HG03460 (cell line): ENCODE measurements at regions not wholly inside any gene's neighbourhood (a gene's known extent, or its start where the extent isn't known, plus 50 kb on each side); places are given as distances from the start of the nearest gene placed in this dataset.

Experiments used
- ATAC-seq: cut with Tn5 transposase; IDR thresholded peaks from one replicate; pipeline ENCODE4 v1.9.1; 2021; ENCODE audit not compliant: unreplicated experiment

DNA sequence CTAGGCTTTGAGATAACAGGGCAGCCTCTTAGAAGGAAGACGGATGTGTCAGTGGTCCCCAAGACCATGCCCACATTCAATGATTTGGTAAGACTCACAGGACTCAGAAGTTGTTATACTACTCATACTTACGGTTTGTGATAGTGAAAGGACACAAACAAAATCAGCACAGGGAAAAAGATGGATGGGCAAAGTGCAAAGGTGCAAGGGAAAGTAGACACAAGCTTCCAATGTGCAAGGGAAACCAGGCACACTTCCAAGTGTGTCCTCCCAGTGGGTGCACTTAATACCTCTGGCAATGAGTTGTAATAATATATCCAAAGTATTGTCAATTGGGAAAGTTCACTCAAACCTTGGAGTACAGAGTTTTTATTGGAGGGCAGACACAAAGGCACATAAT lies 53.8 kb upstream of the VCX start:
- ATAC-seq, result no peak

DNA sequence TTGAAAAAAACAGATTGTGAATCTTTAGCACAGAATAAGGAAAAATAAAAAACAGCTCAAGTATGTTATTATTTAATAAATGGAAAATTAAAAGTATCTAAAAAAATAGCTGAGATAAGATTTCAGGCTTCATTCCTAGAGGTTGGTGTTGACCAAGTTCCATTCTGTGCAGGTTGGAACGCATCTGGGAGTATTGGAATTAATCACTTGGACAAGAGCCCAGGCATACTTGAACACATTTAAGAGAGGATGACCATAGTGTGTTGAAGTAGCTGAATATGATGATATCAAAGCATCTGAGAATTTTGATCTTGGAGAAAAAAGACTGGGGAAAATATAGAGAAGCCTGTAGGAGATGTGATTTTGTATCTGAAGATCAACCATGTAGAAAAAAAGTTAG lies 54.6 kb upstream of the VCX start:
- no peak for ATAC-seq

DNA sequence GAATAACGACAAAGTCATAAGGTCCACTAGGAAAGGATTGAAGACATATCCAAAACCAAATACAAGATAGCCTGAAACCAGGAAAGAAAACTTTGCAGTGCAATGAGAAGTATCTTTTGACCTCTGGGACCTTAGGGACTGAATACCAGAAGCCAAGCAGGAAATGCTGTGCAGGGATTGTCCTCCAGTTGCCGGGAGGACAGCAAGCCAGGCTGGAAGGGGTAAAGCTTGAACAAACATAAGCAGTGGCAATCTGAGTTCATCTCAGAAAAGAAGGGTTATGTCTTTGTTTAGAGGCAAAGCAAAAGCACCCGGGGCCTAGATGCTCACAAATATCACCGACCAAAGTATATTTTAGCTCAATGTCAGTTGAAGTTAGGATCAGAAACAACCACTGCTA lies 55.3 kb upstream of the VCX start:
- no peak for ATAC-seq

DNA sequence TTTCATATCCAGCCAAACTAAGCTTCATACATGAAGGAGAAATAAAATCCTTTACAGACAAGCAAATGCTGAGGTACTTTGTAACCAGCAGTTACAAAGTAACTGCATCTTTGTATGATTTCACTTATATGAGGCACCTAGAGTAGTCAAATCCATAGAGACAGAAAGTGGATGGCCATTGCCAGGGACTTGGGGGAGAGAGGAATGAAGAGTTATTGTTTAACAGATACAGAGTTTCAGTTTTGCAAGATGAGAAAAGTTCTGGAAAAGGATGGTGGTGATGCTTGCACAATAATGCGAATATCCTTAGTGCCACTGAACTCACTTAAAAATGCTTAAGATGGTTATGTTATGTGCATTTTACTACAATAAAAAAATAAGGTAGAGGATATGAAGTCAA lies 58.4 kb upstream of the VCX start:
- ATAC-seq, result no peak

DNA sequence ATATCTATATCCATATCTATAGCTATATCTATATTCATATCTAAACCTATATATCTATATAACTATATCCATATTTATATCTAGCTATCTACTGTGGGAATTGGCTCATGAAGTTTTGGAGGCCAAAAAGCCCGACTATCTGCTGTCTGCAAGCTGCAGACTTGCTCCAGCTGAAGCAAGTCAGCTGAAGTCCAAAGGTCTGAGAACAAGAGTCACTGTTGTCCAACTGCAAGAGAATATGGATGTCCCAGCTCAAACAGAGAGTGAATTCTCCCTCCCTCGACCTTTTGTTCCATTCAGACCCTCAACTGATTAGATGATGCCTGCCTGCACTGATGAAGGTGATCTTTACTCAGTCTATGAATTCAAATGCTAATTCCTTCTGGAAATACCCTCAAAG lies 63.3 kb upstream of the VCX start:
- ATAC-seq, result no peak

DNA sequence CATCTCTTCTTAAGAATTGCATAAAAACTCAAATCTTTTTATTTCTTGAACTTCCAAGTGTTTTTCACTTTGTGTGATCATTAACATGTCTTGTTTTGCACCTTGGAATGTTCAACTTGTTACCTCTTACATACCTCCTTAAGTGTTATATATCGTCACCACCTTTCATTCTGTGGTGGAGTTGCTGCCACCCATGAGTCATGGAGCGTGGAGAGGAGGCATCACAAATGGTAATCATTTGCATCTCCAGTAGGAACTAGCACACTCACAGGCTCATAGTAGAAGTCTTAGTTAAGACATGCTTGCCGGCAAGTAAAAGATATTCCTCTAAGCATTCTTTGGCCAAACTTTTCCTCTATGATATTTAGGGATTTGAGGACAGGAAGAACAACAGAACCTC lies 67.0 kb upstream of the VCX start:
- ATAC-seq, result no peak

DNA sequence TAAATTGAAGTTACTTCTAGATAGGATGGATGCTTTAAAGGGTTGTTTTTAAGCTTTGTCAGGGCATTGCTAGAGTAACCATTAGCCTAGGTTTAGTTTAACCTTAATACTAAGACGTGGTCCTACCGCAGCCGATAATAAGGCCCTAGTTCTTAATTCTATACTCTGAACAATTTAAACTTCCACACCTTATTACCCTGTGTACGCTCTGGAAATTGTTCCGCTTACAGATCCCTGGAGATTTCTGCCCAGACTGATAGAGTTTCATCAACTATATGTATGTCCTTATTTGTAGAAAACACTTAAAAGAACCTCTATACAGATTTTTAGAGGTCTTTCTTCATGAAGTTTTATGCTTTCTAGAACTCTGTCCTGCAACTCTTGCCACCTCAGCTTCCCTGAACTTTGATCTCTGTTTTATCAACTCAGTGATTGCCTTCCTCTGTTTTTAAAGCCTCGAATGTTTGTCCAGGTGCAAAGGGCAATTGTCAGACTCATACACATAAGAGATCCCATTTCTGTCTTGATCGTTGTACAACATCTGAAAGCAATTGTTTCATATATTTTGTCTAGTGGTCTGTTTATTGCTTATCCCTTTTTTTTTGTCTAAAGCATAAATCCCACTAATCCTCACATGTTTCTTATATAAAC lies 71.1 kb upstream of the VCX start:
- ATAC-seq, result no peak

DNA sequence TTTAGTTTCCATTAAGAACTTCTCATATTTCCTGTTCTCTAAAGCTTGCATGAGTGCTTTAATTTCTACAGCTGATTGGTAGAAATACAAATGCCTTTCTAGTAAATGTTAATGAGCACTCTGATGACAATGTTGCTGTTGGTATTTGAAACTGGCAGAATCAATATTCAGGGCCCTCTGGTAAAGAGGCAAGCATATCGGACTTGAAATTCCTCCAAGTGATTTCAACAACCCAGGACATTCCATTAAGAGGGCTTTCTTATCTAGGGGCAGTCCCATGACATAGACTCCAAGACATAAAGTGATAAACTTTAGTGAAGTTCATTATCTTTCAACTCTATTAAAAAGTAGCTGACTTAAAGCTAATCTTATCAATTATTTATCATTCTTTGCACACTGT lies 83.1 kb upstream of the VCX start:
- ATAC-seq, result no peak

DNA sequence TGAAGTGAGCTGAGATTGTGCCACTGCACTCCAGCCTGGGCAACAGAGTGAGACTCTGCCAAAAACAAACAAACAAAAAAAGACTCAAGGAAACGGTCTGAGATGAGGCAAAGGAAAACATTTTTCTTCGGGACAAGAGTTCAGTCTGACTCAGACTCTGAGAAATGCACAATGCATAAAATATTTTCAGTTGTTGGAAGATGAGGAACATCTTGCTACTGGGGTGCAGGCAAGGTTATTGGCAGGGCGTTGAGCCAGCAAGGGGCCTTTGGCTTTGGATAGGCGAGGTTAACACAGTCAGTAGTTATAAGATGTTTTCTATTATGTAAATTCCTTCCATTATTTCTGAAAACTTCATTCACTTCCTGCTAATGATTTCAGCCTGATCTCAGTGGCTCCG lies 96.1 kb upstream of the VCX start:
- ATAC-seq, result no peak

DNA sequence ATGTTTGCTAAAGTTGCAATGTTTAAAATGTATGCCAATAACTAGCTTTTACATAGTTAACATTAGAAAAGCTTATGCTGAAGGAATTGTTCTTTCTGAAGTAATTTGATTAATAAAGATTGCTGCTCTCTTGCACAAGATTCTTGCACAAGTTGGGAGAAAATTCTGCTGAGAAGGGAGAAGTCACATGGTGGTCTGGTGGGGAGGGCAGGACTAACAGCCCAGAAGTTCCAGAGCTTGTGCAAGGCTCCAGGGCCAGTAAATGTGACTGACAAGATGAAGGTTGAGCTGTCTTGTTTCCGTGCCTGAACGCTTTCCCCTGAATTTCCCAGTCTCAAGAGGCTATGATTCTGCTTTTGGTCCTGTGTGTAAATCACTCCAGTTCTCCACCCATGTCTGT lies 112.9 kb upstream of the VCX start:
- no peak for ATAC-seq

DNA sequence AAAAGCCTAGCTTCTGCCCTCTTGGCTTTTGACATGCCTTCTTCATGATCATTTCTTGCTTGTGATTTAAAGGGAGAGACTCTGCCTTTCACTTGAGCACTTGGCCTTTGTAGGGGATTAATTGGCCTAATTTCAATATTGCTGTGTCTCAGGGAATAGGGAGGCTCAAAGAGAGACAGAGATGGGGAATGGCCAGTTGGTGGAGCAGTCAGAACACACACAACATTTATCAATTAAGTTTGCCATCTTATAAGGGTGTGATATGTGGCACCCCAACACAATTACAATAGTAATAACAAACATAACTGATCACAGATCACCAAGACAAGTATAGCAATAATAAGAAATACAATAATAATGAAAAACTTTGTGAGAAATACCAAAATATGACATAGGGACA lies 122.5 kb upstream of the VCX start:
- ATAC-seq, result no peak

DNA sequence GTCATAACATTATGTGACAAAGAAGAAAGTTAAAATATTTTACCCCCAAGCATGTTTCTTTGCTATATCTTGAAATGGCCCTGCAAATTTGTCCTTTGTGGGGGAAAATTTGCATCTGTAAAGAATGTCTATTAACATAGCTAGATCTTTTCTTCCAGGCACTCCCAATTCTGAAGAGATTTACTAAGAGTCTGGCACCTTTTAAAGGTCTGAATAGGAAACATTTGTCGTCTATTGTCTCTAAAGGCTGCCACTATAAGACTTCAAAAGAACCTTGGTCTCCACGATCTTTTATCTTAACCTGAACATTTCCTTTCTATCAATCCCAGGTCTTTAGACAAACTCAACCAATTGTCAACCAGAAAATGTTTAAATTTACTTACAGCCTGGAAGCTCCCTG lies 128.6 kb upstream of the VCX start:
- ATAC-seq, result no peak

DNA sequence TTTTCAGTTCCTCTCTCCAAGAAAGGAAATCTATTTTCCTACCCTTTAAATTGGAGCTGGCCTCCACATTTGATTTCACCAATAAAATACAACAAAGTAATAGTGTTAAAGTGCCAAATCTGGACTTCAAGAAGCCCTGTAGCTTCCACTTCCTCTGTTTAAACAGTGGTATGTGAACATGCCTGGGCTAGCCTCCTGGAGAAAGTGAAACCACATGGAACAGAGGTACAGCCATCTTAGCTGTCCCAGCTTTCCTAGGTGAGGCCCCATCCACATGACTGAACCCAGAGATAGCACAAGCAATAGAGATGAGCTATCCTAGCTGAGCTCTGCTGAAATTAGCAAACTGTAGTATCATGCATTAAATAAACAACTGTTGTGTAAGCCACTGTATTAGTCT lies 131.8 kb upstream of the VCX start:
- ATAC-seq, result no peak

DNA sequence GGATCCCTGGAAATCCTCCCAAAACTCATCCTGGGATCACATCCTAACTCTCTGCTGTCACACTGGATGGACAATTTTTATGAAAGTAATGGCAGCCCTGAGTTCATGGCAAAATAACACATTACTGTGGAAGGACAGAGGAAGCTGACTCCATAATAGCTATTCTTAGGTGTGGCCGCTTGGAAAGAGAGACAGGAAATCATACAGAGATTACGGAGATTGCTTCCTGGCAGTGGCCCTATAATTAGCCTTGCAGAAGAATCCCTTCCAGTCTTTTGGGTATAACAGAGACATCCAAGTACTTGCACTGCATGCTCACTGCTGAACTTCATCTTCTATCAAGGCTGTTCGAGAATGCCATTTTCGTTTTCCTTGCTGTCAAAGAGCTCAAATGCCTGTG lies 133.1 kb upstream of the VCX start:
- no peak for ATAC-seq

DNA sequence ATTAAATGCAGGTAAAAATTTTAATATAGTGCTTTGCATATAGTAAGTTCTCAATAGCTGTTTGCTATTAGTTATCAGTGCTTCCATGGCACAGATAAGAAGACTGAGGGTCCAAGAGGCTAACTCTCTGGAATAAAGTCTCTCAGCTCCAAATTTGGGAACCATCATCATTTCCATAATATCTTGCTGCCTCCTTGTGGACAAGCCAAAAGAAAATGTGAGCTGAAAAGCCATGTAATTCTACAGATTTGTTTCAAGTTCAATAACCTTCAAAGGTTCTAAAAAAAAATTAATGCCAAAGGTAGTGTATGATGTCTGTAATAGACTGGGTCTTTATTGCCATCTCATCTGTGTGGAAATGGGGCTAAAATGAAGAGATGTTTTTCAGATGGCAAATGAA lies 136.9 kb upstream of the VCX start:
- no peak for ATAC-seq

DNA sequence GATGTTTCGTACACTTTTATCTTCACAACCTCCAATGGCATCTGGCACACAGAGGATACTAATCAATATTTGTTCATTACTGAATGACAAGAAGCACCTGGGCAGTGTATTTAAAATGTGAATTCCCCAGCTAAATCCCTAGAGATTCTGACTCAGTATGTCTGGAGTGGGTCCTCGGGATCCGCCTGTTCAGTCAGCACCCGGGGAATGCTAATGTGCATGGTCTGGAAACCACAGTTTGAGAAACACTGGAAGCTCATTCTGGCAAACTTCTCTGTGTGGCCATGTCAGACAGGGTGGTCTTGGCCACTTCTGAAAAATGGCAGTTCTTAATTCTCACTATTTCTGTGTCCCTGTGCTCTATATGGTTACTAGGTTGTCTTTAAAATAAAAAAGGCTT lies 138.8 kb upstream of the VCX start:
- no peak for ATAC-seq

DNA sequence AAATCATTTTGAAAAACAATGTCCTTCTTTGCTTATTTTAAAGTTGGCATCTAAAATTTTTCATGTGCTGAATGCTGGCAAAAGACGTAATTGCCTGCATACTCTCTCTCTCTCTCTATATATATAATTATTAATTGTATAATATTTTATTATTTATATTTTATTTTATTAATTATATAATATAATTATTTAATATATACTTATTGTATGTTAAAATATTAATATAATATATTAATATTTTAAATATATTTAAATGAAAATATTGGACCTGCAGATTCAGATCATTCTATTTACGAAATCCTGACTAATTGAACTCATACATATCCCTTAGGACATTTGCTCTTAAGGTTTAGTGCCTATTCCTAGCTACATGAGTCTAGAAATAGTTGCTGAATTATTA lies 144.7 kb upstream of the VCX start:
- no peak for ATAC-seq

DNA sequence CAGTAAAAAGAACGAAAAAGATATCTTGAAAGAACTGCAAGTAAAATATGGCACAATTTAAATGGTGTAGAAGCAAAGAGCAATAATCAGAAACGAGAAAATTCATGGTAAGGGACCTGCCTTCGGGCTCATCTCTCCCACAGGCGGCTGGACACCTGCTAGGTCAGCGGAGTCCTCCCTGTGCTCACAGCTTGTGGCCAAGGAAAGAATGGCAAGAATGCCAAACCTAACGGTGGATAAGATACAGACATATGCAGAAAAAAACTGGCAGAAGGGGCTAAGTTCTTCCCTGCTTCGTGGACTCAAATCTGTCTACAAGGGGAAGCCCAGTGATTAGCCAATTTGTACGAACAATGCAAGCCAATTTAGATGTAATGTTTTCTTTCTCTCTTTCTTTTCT lies 152.1 kb upstream of the VCX start:
- ATAC-seq, result no peak

DNA sequence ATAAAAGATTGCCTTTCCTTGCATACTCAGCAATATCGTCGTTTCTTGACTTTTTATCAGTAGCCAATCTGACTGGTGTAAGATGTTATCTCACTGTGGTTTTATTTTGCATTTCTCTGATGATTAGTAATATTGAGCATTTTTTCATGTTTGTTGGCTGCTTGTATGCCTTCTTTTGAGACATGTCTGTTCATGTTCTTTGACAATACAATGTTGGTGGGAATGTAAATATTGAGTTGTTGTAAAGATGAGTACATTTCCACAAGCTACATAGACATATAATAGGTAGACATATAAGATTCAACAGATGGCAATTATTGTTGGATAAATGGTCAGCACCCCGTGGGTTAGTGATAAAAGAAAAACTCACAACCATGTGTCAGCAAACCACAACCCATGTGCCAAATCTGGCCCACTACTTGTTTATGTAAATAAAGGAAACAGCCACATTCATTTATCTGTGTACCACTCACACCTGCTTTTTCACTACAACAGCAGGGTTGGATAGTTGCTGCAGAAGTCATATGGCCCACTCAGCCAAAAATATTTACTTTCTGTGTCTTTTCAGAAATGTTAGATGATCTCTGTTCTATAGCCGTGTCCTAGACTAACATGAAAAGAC lies 153.1 kb upstream of the VCX start:
- no peak for ATAC-seq

DNA sequence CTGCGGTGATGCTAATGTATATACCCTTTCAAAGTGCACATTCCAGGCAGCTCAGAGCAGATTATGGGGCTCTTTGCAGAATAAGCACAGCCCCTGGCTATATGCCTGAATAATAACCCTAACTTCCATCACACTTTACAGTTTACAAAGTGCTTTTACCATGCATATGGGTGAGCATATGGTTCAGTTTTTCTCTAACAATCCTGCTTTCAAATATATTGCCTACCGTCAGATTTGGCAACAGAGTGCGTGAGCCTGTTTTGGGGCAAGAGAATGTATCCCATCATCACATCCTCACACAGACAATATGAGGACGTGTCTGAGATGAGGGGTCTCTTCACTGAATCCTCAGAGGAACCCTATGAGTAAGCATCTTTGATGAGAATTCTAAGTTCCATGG lies 162.8 kb upstream of the VCX start:
- ATAC-seq, result no peak

DNA sequence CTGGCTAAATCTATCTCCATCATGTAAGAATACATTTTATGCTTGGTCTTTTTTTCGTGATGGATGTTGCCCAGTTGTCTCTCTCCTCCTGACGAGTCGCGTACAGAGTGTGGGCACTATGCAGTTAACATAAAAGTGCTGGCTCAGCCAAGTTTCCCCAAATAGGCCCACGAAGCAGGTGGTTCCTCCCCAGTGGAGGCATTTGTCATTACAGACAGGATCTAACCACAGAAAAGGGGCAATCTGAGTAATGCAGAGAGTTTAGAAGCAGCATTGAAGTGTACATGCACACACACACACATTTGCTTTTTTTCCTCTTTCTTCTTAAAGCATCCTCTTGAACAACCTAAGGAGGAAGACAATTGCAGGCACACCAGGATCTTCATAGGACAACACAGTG lies 188.7 kb upstream of the VCX start:
- ATAC-seq, result no peak

DNA sequence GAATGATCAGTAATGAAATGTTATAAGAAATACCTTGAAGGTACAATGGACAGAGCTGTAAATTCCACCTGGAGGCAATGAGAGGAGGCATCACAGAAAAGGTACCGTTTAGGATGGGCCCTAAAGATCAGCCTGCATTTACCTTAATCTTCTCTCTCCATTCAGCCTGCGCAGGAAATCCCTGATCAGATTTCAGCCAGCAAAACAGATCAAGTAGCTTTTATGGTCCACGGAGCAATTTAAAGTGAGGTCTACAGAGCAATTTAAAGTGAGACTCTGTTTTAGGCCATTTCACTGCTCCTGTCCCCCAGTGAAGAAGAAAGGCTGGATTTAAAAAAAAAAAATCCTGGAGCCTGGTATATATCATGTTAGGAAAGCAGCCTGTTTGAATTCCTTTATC lies 195.1 kb upstream of the VCX start:
- no peak for ATAC-seq

DNA sequence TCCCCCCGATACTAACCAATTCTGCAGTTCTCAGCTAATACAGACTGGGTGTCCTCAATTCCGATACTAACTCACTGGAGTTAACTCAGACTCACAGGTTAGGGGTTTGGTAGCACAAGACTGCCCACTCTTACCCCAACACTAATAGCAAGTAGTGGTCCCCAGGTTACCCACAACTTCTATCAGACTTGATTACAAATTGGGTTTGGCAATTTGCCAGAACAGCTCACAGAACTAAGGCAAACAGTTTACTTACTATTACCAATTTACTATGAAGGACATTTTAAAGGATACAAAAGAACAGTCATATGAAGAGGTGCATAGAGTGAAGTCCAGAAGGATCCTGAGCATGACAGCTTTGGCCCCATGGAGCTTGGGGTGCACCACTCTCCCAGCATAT lies 201.8 kb upstream of the VCX start:
- ATAC-seq, result no peak
